Neural crest cell (in vitro differentiated cells): ENCODE measurements at regions not wholly inside any gene's neighbourhood (a gene's known extent, or its start where the extent isn't known, plus 50 kb on each side); places are given as distances from the start of the nearest gene placed in this dataset.
"Not testable (repeated sequence)": the region's sequence is repeated elsewhere in the genome, so short reads cannot be mapped to it uniquely, and the experiment has no call there.

Experiments
- DNase-seq: peaks from one replicate; pipeline ENCODE4 v3.0.0; 2021; ENCODE audit warnings: low read depth, mixed read lengths, low spot score
- H3K27ac Mint-ChIP-seq: one replicate; pipeline ENCODE4 v1.8.0; 2021; ENCODE audit warnings: mild to moderate bottlenecking, mixed read lengths; ENCODE audit not compliant: unreplicated experiment
- H3K27me3 Mint-ChIP-seq: 2 replicates; pipeline ENCODE4 v1.8.0; 2021; ENCODE audit warnings: low read depth, mild to moderate bottlenecking, mixed read lengths
- H3K36me3 Mint-ChIP-seq: 2 replicates; pipeline ENCODE4 v1.8.0; 2021; ENCODE audit warnings: low read depth, mild to moderate bottlenecking, mixed read lengths
- H3K4me1 Mint-ChIP-seq: 2 replicates; pipeline ENCODE4 v1.8.0; 2021; ENCODE audit warnings: mixed read lengths
- H3K4me3 Mint-ChIP-seq: one replicate; pipeline ENCODE4 v1.8.0; 2021; ENCODE audit warnings: mild to moderate bottlenecking, mixed read lengths
- H3K9me3 Mint-ChIP-seq: 2 replicates; pipeline ENCODE4 v1.8.0; 2021; ENCODE audit warnings: mixed read lengths
- CTCF ChIP-seq: fragments of 200-600 bp; sonication (generic); conservative IDR thresholded peaks from 2 replicates; pipeline ENCODE4 v1.5.0; 2021; ENCODE audit warnings: antibody characterized with exemption, mild to moderate bottlenecking

DNA sequence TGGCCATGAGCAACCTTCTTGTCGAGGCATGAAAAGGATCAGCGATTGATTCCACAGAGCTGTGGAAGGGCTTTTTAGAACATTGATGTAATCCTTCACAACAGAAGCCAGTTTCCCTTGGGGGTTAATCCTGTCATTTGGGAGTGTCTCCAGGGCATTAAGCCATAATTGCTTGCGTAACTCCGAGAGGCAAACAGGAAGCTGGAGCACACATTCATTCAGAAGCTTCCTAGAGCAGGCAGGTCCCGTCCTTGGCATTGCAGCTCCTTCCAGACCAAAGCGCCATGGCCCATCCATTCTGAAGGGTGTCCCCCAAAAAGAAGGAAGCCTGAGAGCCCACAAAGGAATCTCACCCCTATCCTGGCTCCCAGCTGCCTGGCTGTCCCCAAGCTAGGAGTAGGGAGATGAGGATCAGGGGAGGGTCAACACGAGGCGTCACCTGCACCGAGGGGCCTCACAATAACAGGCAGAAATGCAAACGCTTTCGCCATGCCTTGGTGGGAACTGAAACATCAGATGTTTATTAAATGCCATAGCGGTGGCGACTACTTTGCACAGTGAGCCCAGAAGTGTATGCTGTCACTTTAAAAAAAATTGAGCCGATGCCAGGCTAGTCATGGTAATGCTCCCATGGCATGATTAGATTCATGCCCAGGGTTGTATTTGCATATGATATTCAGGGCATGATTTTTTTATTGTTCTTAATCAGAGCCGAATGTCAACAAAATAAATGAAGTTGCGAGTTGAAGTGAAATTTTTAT lies 339.4 kb downstream of the BCL11A start:
- no peaks in the 10 kb centered on the region for H3K9me3 Mint-ChIP-seq
- no peaks in the 10 kb centered on the region for H3K36me3 Mint-ChIP-seq
- DNase-seq, result no peak

DNA sequence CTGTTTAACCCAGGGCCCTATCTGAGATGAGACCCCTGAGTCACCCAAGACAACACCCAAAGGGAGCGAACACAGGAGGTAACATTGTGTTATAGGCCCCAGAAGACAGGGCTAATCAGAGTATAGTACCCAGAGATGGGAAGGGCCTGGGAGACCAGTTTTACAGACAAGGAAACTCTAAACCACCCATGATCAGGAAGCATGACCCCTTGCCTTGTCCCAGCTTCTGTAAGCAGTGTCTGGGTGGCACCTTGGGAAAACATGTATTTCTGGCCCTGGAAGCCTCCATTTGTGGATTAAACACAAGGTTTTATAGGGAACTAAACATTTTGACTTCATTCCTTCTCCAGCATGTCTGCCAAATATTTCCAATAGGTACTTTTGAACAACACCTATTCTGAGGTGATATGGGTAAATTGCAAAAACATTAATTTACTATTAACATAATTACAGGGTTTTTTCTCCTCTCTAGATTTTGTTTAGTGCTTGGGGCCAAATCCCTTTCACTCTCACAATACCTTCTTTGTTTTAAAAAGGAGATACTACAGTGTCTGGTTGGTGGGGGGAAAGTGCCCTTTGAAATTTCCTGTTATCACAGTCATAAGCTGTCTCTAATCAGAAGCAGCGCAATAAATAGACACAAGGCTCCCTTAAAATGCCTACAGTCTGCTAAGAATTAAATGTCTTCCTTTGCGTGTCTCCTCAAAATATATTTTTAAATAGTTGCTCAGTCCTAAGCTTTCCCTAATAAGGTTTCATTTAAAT lies 341.1 kb downstream of the BCL11A start:
- Mint-ChIP-seq H3K4me1 (peaks cover 27% of the 10 kb centered on the region), H3K9me3 (no peaks in the 10 kb centered on the region), H3K27ac (no peak overlapping the region), H3K36me3 (no peaks in the 10 kb centered on the region), H3K4me3 (no peak overlapping the region), H3K27me3 (no peaks in the 10 kb centered on the region)
- no peak for DNase-seq
- no peak for TF ChIP-seq CTCF

More for the DNA sequence above, 339.4 kb downstream of the BCL11A start:
- Mint-ChIP-seq H3K27ac (no peak overlapping the region), H3K27me3 (no peaks in the 10 kb centered on the region), H3K4me3 (no peak overlapping the region), H3K4me1 (peaks cover 27% of the 10 kb centered on the region)
- TF ChIP-seq CTCF, result no peak

DNA sequence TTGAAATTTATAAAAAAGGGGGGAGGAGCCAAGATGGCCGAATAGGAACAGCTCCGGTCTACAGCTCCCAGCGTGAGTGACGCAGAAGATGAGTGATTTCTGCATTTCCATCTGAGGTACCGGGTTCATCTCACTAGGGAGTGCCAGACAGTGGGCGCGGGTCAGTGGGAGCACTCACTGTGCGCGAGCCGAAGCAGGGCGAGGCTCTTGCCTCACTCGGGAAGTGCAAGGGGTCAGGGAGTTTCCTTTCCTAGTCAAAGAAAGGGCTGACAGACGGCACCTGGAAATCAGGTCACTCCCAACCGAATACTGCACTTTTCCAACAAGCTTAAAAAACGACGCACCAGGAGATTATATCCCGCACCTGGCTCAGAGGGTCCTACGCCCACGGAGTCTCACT lies 364.4 kb downstream of the BCL11A start:
- not testable (repeated sequence) for H3K4me1 Mint-ChIP-seq, H3K4me3 Mint-ChIP-seq, H3K27ac Mint-ChIP-seq, H3K36me3 Mint-ChIP-seq, DNase-seq, H3K27me3 Mint-ChIP-seq
- H3K9me3 Mint-ChIP-seq, result peaks cover 16% of the 10 kb centered on the region

DNA sequence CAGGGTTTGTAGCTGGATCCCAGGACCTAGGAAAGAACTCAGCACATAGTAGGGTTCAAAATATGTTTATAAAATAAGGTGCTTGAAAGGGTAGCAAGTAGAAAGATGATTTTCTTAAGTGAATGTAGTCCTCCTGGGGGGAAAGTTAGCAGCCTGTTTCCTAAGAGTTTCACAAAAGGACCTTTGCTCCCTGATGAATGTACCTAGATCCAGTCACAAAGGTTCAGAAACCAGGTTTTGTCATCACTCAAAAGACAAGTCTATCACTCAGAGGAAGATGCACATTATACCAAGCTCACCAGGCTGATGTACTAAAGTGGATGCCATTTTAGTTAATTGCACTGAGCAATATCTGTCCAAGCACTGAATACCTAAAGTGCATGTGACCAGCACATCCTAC lies 378.2 kb downstream of the BCL11A start:
- Mint-ChIP-seq H3K27me3 (no peaks in the 10 kb centered on the region), H3K27ac (no peak overlapping the region), H3K4me3 (no peak overlapping the region), H3K36me3 (no peaks in the 10 kb centered on the region), H3K4me1 (no peaks in the 10 kb centered on the region), H3K9me3 (no peaks in the 10 kb centered on the region)
- TF ChIP-seq CTCF, result no peak
- no peak for DNase-seq

DNA sequence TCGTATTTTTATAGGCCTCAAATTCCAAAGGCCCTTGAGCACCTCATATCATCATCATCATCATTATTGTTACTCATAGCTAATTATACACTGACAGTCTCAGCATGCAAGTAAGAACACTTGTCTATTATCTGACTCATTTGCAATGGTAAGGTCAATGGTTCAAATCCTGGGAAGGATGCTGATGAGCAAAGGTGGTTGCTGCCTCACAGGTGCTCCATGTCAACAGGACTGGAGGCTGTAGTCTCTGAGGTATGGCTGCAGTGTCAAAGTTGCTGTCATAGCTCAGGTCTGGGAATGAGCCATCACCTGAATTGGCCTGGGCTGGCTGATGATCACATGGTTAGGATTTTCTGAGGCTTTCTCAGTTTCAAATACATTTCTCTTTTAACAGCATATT lies 379.3 kb downstream of the BCL11A start:
- TF ChIP-seq CTCF, result no peak
- Mint-ChIP-seq H3K36me3 (no peaks in the 10 kb centered on the region), H3K27ac (no peak overlapping the region), H3K4me1 (no peaks in the 10 kb centered on the region), H3K27me3 (no peaks in the 10 kb centered on the region), H3K4me3 (no peak overlapping the region), H3K9me3 (no peaks in the 10 kb centered on the region)
- no peak for DNase-seq

GRCh38 chr2:60172801-60173200 lies 380.7 kb downstream of the BCL11A start:
- Mint-ChIP-seq H3K4me1 (no peaks in the 10 kb centered on the region), H3K27ac (no peak overlapping the region), H3K27me3 (no peaks in the 10 kb centered on the region), H3K4me3 (no peak overlapping the region), H3K36me3 (no peaks in the 10 kb centered on the region), H3K9me3 (no peaks in the 10 kb centered on the region)
- TF ChIP-seq CTCF, result no peak
- no peak for DNase-seq
